ENCODE measurements at regions not wholly inside any gene's neighbourhood (a gene's known extent, or its start where the extent isn't known, plus 50 kb on each side); places are given as distances from the start of the nearest gene placed in this dataset.

- TF ChIP-seq POLR2A (IDR thresholded peaks at IDR 0.05; ENCODE audit: low read depth, low read length): no peak
- no peak for TF ChIP-seq POLR2AphosphoS5 (IDR thresholded peaks at IDR 0.05; ENCODE audit: low read depth, low read length)
- TF ChIP-seq TAF1 (IDR thresholded peaks at IDR 0.05; ENCODE audit: borderline replicate concordance, low read depth, low read length): no peak
These were observed 53.6 kb upstream of the RPRM start for GRCh38 chr2:153532140-153532539.
